ENCODE measurements at regions not wholly inside any gene's neighbourhood (a gene's known extent, or its start where the extent isn't known, plus 50 kb on each side); places are given as distances from the start of the nearest gene placed in this dataset.

DNA sequence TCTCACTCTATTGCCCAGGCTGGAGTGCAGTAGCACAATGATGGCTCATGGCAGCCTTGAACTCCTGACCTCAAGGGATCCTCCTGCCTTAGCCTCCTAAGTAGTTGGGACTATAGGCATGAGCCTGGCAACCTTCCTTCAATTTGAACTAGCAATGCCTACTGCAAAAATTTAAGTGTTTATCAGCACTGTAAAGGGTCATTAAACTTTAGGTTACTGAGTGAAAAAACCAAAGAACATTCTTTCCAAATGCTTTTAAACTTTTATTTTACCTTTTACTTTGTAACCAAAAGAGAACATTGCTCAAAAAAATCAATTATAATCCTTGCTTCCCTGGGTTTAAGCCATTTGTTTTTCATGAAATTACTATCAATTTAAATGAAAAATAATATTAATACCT is 101.0 kb upstream of the NHSL1 start:
- ATAC-seq (no peak), DNase-seq (ENCODE audit: missing footprints) (no peak)
- intact Hi-C loops (cut with DNase I) = no loop called here

DNA sequence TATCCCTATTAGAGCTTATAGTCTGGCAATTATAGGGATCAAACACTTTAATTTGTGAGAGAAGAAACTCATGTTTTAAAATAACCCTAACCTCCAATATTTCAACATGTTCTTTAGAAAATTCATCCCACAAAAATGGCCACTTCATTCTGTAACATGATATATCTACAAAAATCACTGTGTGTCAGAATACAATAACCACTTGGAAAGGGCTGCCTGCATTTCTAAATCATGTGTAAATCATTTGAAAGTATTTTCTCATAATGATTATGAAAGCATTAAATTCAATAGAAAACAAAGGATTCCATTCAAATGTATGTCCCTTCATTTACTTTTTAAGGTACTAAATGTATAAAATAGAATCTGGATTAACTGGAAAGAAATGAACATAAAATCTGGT is 101.4 kb upstream of the NHSL1 start:
- ATAC-seq (no peak), DNase-seq (ENCODE audit: missing footprints) (no peak)
- intact Hi-C loops (cut with DNase I) = no loop called here

DNA sequence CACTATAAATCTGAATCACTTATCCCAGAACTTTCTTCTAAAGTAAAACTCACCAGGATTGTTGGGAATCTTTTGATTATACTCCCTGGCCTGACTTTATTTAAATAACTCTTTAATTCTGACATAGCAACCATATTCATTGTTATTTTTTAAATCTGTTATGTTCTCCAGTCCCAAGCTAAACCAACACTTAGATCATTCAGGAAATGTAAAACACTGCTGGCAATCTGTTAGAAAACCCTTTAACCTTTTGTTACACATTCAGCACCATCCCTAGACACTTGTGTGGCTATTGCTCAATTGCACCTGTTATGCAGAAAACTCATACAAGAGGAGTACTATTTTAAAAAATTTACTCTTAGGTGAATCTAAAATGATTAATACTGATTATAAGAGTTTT is 101.8 kb upstream of the NHSL1 start:
- ATAC-seq (no peak), DNase-seq (ENCODE audit: missing footprints) (no peak)
- intact Hi-C loops (cut with DNase I) = no loop called here

DNA sequence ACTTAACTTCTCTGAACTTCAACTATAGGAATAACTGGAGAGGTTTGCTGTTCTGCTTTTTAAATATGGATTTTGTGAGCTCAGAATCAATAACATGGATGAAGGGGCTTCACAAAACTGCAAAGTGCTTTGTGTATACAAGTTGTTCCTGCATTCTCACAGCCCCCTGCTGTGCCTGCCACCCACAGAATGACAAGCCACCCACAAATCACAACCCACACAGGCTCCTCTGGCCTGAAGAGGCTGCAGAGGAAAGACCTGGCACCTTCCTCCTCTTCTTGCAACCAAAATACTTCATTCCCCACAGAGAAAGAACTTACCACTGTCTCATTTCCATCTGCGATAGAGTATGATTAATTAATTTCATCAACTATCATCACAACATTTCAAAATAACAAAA is 106.7 kb upstream of the NHSL1 start:
- DNase-seq (ENCODE audit: missing footprints) = no peak
- intact Hi-C loops (cut with DNase I) = no loop called here
- ATAC-seq = no peak

DNA sequence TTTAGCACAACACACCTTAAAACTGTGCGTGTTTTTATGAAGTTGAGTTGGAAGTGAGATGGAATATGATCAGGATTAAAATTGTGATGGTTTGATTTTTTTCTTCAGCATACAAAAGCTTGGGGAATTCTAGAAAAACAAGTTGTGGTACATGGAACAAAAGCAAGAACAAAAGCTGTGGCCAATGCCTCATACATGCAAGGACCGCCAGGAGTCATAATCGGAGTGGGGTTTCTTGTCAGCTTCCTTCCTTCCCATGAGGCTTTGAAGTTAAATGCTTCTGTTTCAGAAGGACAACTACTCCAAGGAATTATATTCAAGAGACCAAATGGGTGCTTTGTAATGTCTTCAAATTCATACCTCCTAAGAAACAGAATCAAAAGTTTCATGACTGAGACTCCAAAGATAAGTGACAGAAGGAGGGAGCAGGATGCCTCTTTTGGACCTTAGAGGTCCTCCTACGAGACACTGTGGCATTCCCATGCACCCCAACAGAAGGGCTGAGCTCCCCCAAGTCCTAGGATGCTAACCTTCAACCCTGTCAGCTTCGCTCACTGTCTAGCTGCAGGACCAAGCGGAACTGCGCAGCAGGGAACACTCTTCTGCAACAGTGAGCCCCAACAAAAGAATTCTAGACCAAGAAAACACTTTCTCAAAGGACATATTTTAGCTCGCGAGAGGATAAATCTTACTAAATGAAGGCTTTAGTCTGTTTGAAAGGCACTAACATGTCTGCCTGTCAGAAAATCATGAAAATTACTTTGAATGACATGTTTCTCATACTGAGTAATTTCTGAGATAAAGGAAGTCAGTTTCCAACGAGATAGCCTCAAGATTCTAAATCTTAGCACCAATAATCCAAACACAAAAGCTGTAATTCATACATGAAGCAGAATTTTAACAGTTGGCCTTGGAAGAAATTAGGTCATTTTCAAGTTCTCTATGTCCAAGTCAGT is 108.5 kb upstream of the NHSL1 start:
- no peak for ATAC-seq
- DNase-seq (ENCODE audit: missing footprints) = no peak
- intact Hi-C loops (cut with DNase I) = no loop called here

DNA sequence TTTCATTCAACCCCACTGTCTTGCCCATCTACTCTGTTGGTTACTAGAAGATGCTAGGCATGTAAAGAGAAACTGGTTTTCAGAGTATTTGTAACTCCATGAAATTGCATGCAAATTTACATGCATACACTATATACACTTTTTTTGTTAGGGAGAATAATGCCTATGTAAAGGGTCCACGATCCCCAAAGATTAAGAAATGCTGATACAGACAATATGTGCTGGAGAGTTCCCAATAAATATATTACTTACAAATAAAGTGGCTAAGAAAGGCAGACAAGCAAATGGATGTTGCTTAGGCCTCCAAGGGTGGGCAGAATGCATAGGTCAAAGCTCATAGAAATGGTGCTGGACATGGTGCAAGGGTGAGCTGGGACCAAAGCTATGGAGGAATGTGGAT is 109.6 kb upstream of the NHSL1 start:
- no peak for DNase-seq (ENCODE audit: missing footprints)
- intact Hi-C loops (cut with DNase I) = no loop called here
- no peak for ATAC-seq

DNA sequence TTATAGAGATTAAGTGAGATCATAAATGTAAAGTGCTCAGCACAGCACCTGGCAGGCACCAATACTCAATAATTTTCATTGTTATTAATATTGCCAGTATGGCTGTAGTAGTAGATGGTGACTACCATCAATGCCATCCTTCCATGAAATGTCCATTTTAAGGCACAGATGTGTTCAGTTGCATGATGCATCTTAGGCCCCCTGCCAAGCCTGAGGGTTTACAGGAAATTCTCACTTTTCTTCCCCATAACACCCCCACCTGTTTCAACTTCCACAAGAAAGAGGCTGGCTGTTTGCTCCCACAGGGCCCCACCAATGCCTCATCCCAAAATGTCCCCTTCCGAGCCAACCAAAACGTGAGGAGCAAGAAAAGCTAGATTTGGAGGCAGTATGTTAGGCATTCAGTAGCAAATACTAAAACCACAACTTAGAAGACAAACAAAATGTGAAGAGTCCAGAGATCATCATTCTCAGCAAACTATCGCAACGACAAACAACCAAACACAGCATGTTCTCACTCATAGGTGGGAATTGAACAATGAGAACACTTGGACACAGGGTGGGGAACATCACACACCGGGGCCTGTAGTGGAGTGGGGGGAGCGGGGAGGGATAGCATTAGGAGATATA is 110.6 kb upstream of the NHSL1 start:
- intact Hi-C loops (cut with DNase I) = no loop called here
- DNase-seq (ENCODE audit: missing footprints) (no peak), ATAC-seq (no peak)

DNA sequence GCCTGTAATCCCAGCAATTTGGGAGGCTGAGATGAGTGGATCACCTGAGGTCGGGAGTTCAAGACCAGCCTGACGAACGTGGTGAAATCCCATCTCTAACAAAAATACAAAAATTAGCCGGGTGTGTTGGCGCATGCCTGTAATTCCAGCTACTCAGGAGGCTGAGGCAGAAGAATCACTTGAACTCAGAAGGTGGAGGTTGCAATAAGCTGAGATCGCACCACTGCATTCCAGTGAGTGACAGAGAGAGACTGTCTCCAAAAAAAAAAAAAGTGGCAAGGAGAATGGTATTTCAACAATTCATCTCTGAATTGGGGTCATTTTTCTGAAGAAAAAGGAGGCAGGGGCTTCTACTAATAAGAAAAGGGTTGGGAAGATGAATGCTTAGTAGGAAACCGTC is 111.5 kb upstream of the NHSL1 start:
- intact Hi-C loops (cut with DNase I) = no loop called here
- DNase-seq (ENCODE audit: missing footprints) = no peak
- ATAC-seq = no peak

DNA sequence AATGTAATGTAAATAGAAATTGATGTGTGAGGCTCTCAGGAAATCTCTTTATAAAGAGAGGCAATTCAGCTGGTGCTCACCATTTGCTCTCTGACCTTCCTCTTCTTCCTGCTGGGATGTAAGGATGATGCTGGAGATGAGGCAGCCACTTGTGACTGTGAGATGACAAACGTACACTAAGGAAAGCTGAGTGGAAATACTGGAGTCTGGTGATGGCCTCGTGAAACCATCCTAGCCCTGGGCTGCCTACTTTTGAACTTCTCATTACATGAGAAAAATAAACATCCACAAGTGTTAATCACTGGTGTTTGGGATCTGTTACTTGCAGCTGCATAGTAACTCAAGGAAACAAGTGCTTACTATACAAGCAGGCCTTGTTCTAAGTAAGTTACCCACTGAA is 114.9 kb upstream of the NHSL1 start:
- no peak for ATAC-seq
- DNase-seq (ENCODE audit: missing footprints) = no peak
- intact Hi-C loops (cut with DNase I) = no loop called here

DNA sequence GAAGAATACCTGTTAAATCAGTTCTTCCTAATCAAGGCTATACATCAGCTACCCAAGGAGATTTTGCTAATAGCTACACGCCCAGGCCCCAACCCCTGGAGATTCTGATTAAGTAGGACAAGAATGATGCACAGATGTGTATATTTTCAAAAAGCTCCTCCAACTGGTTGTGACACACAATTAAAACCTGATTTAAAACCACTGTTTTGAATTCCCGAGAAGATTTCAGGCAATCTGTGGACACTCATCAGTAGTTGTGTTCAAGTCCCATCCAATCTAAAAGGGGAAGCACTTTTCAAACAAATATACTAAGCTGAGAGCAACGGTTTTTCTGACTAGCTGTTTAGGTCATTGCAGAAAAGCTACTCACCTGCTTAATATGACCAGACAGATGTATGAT is 118.9 kb upstream of the NHSL1 start:
- no peak for ATAC-seq
- intact Hi-C loops (cut with DNase I) = no loop called here

DNA sequence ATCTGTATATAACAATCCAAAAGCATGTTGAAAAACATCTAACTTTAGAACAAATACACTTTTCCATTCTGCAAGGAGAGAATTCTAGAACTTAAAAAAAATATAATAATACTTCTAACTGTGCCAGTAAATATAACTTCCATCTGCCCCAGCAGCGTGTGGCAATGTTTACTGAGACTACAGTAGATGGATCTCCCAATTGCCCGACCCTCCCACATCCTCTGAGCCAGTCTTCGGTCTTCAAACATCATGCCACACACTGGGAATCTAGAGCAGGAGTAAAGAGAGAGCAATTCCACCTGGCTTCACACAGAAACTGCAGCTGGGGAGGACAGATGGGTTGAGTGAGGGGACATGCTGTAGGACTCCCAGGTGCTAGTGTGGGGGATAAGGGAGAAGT is 121.3 kb upstream of the NHSL1 start:
- no peak for DNase-seq (ENCODE audit: missing footprints)
- no peak for ATAC-seq

More for the DNA sequence above, 118.9 kb upstream of the NHSL1 start:
- no peak for DNase-seq (ENCODE audit: missing footprints)

DNA sequence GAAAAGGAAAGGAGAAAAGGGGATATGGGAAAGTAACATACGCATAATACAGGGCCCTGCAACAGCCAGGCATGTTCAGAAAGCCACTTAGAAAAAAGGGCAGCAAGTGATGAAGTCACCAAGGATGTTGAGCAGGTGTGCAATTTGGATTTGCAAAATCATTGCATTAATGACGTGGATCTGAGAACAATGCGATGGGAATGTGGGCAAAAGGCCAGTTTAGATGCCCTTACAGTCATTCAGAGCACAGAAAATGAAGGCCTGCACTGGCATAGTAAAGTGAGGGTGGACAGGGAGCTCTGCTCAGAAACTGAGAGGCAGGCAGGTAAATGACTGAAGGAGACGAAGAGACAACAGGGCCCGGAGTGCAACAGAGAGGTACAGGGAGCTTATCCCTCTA is 123.7 kb upstream of the NHSL1 start:
- ATAC-seq = no peak
- intact Hi-C loops (cut with DNase I) = no loop called here
- DNase-seq (ENCODE audit: missing footprints) = no peak

More for the DNA sequence above, 121.3 kb upstream of the NHSL1 start:
- intact Hi-C loops (cut with DNase I) = no loop called here

DNA sequence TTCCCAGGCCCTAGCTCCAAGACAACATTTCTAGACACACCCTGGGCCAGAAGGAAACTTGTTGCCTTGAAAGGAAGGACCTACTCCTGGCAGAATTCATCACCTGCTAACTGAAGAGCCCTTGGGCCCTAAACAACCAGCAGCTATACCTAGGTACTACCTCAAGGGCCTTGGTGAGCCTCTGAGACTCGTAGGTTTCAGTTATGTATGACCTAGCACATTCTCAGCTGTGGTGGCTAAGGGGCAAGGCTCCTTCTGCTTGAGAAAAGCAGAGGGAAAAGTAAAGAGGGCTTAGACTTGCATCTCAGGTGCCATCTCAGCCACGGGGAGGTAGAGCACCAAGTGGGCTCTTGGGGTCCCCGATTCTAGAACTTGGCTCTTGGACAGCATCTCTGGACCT is 132.3 kb upstream of the NHSL1 start:
- intact Hi-C loops (cut with DNase I) = no loop called here
- DNase-seq (ENCODE audit: missing footprints) = no peak
- no peak for ATAC-seq

DNA sequence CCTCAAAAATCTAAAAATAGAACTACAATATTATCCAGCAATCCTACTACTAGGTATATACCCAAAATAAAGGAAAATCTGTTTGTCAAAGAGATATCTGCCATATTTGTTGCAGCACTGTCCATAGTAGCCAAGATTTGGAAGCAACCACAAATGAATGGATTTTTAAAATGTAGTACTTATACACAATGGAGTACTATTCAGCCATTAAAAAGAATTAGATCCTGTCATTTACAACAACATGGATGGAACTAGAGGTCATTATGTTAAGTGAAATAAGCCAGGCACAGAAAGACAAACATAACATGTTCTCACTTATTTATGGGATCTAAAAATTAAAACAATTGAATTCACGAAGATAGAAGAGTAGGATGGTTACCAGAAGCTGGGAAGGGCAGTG is 135.7 kb upstream of the CCDC28A start:
- DNase-seq (ENCODE audit: missing footprints) (no peak), ATAC-seq (no peak)
- intact Hi-C loops (cut with DNase I) = no loop called here

DNA sequence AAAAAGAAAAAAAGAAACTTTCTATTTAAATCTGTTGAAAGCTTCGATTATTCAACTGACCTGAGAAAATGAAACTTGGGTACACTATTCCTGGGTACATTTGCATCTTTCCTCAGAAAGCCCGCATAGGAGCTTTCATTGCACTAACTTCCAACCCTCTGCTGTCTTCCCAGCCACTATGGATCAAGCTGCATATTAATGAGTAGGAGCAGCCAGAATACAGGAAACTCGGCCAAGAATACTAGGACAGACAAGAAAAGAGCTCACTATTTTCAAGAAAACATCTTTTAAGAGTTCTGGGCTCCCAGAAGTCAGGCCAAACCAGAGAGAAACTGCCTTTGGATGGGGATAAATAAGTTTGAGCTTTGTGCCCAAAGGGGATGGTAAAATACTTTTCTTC is 135.0 kb upstream of the CCDC28A start:
- intact Hi-C loops (cut with DNase I) = no loop called here
- ATAC-seq (no peak), DNase-seq (ENCODE audit: missing footprints) (no peak)

DNA sequence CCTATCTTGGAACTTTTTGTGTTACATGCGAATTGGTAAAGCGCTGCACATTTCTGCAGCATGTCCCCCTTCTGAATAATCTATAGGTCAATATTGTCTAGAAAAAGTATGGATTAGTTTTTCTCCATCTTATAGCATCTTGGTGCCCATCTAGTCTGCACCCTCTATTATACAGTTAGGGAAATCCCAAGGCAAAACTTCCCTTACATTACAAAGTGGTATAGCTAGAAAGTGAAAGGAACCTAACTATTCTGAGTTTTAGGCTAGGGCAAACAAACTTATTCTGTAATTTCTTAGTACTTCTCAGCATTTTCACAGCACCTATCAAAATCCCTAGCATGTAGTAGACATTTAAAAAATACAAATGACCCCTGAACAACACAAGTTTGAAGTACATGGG is 133.5 kb upstream of the CCDC28A start:
- DNase-seq (ENCODE audit: missing footprints) = no peak
- intact Hi-C loops (cut with DNase I) = no loop called here
- ATAC-seq = no peak

DNA sequence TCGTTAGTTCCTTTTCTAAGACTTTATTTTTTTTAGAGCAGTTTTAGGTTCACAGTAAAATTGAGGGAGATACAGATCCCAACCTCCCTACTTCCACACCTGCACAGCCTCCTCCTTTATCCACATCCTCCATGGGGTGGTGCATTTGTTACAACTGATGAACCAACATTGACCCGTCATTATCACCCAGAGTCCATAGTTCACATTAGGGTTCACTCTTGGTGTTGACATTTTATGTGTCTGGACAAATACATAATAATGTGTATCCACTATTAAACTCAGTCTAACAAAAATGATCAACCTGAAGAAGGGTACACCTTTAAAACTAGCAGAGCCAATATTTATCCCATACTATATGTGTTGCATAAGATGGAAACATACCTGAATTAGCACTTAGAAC is 130.4 kb upstream of the CCDC28A start:
- DNase-seq (ENCODE audit: missing footprints) = no peak
- intact Hi-C loops (cut with DNase I) = no loop called here
- no peak for ATAC-seq

DNA sequence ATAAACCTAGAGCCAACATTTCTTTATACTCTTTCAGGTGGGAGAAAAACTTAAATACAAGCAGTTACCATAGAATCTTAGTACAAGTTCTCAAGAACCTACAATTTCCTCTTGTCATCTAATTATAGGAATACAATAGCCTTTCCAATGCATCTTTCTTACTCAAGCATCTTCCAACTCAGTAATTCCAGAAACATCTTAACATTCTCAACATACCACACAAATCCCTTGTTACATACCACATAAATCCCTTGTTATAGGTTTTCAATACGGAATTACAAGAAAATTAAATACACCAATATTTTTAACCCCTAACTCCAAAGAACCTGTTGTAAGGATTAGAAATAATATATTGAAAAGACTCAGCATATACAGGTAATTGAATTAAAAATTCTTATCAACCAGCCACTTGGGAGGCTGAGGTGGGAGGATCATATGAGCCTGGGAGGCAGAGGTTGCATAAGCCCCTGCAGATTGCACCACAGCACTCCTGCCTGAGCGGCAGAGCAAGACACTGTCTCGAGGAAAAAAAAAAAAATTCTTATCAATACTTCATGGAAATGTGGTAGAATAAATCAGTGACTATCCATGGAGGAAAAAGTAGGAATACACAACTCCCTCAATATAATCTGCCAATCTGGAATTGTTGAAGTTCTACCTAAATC is 127.5 kb upstream of the CCDC28A start:
- ATAC-seq = no peak
- no peak for DNase-seq (ENCODE audit: missing footprints)
- intact Hi-C loops (cut with DNase I) = no loop called here

DNA sequence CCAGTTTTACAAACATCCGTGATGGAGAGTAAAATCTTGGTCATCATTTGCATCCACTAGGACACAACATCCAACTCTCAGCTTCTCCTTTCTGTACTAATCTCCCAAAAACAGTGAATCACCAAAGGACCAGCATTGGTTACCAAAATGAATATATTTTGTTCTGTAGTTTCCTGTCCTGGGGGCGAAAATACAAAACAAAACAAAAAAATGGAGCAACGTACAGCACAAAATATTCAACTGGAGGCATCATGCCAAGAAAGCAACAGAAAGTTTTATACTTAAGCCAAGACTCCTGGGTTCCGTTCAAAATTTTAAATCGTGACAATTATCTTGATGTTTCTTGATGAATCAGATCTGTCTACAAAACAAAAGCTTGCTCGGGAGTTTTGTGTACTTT is 126.6 kb upstream of the CCDC28A start:
- DNase-seq (ENCODE audit: missing footprints) (no peak), ATAC-seq (no peak)
- intact Hi-C loops (cut with DNase I) = no loop called here

DNA sequence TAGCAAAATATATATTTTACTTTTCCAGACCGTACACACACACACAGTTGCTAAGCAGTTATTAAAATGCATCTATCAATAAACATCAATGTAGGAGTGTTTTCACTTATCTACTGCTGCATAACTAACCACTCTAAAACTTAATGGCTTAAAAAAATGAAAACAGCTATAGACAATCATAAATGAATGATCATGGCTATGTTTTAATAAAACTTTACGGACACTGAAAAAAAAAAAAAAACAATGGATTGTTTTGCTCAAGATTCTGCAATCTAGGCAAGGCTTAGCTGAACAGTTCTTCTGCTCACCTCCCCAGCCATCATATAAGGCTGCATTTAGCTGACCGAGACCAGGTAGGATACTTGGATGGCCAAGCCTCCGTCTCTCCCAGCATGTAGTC is 125.4 kb upstream of the CCDC28A start:
- DNase-seq (ENCODE audit: missing footprints) (no peak), ATAC-seq (no peak)
- intact Hi-C loops (cut with DNase I) = no loop called here

Measured in Right ventricle myocardium inferior (tissue), 1 donor.